WTC11 (cell line): ENCODE measurements at regions not wholly inside any gene's neighbourhood (a gene's known extent, or its start where the extent isn't known, plus 50 kb on each side); places are given as distances from the start of the nearest gene placed in this dataset.

ENCODE experiments used
- CBFB ChIP-seq: sonication (generic); formaldehyde crosslinking; IDR thresholded peaks from 2 replicates; pipeline ENCODE4 v1.8.1; 2022; ENCODE audit warnings: mild to moderate bottlenecking, low read depth, missing genetic modification reagents
- SMAD3 ChIP-seq: sonication (generic); formaldehyde crosslinking; IDR thresholded peaks from 2 replicates; pipeline ENCODE4 v1.8.0; 2022; ENCODE audit warnings: missing genetic modification reagents, mild to moderate bottlenecking, borderline replicate concordance
- ZNF317 ChIP-seq: sonication (generic); formaldehyde crosslinking; IDR thresholded peaks from 2 replicates; pipeline ENCODE4 v1.8.1; 2023; ENCODE audit warnings: low read depth, mild to moderate bottlenecking, moderate library complexity, missing genetic modification reagents, borderline replicate concordance
- TF ChIP-seq, protein P1 (sequence below): fragments of 200-600 bp; IDR thresholded peaks from 2 replicates; pipeline ENCODE4 v1.8.0; 2022; ENCODE audit warnings: antibody characterized with exemption
- TF ChIP-seq, protein P2 (sequence below): sonication (generic); formaldehyde crosslinking; IDR thresholded peaks from 2 replicates; pipeline ENCODE4 v1.8.1; 2022; ENCODE audit warnings: low read depth, mild to moderate bottlenecking, moderate library complexity, missing genetic modification reagents, borderline replicate concordance
- TF ChIP-seq, protein P3 (sequence below): sonication (generic); formaldehyde crosslinking; IDR thresholded peaks from 2 replicates; pipeline ENCODE4 v1.8.0; 2023; ENCODE audit warnings: missing genetic modification reagents, mild to moderate bottlenecking, borderline replicate concordance

DNA sequence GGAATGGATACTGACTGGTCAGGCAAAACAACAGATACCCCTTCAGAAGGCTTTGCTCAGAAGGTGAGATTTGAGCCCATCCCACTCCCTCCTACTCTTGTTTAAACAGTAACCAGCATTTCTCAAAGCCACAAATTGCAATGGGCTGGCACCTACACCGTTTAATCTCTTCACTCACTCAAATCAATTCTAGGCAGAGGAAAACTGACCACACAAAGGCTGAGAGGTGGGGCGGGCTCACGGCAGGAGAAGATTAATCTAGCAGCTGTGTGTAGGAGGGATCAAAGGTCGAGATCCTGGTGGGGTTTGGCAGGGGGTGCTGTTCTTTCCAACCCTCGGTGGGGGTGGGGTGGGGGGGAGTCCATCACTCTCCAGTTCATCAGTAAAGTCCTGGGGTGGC lies 622.4 kb downstream of the BCOR start:
- TF ChIP-seq, protein P1, sequence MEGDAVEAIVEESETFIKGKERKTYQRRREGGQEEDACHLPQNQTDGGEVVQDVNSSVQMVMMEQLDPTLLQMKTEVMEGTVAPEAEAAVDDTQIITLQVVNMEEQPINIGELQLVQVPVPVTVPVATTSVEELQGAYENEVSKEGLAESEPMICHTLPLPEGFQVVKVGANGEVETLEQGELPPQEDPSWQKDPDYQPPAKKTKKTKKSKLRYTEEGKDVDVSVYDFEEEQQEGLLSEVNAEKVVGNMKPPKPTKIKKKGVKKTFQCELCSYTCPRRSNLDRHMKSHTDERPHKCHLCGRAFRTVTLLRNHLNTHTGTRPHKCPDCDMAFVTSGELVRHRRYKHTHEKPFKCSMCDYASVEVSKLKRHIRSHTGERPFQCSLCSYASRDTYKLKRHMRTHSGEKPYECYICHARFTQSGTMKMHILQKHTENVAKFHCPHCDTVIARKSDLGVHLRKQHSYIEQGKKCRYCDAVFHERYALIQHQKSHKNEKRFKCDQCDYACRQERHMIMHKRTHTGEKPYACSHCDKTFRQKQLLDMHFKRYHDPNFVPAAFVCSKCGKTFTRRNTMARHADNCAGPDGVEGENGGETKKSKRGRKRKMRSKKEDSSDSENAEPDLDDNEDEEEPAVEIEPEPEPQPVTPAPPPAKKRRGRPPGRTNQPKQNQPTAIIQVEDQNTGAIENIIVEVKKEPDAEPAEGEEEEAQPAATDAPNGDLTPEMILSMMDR, result no peak
- TF ChIP-seq, protein P2, sequence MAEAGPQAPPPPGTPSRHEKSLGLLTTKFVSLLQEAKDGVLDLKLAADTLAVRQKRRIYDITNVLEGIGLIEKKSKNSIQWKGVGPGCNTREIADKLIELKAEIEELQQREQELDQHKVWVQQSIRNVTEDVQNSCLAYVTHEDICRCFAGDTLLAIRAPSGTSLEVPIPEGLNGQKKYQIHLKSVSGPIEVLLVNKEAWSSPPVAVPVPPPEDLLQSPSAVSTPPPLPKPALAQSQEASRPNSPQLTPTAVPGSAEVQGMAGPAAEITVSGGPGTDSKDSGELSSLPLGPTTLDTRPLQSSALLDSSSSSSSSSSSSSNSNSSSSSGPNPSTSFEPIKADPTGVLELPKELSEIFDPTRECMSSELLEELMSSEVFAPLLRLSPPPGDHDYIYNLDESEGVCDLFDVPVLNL (CRISPR knock-in tag), result no peak
- TF ChIP-seq CBFB (CRISPR knock-in tag), result no peak
- TF ChIP-seq, protein P3, sequence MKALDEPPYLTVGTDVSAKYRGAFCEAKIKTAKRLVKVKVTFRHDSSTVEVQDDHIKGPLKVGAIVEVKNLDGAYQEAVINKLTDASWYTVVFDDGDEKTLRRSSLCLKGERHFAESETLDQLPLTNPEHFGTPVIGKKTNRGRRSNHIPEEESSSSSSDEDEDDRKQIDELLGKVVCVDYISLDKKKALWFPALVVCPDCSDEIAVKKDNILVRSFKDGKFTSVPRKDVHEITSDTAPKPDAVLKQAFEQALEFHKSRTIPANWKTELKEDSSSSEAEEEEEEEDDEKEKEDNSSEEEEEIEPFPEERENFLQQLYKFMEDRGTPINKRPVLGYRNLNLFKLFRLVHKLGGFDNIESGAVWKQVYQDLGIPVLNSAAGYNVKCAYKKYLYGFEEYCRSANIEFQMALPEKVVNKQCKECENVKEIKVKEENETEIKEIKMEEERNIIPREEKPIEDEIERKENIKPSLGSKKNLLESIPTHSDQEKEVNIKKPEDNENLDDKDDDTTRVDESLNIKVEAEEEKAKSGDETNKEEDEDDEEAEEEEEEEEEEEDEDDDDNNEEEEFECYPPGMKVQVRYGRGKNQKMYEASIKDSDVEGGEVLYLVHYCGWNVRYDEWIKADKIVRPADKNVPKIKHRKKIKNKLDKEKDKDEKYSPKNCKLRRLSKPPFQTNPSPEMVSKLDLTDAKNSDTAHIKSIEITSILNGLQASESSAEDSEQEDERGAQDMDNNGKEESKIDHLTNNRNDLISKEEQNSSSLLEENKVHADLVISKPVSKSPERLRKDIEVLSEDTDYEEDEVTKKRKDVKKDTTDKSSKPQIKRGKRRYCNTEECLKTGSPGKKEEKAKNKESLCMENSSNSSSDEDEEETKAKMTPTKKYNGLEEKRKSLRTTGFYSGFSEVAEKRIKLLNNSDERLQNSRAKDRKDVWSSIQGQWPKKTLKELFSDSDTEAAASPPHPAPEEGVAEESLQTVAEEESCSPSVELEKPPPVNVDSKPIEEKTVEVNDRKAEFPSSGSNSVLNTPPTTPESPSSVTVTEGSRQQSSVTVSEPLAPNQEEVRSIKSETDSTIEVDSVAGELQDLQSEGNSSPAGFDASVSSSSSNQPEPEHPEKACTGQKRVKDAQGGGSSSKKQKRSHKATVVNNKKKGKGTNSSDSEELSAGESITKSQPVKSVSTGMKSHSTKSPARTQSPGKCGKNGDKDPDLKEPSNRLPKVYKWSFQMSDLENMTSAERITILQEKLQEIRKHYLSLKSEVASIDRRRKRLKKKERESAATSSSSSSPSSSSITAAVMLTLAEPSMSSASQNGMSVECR, result no peak
- TF ChIP-seq SMAD3 (CRISPR knock-in tag), result no peak
- no peak for TF ChIP-seq ZNF317 (CRISPR knock-in tag)
